ENCODE measurements at regions not wholly inside any gene's neighbourhood (a gene's known extent, or its start where the extent isn't known, plus 50 kb on each side); places are given as distances from the start of the nearest gene placed in this dataset.

DNA sequence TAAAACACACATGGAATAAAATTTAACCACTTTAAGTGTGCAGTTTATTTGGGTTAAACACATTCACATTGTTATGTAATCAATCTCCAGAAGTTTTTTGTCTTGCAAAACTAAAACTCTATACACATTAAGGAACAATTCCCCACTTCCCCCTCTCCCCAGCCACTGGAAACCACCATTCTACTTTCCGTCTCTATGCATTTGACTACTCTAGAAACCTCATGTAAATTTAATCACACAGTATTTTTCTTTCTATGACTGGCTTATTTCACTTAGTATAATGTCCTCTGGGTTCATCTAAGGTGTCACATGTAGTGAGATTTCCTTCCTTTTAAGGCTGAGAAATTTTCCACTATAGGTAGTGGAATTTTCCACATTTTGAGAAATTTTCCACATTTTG, 568.7 kb upstream of the UBE2E2 start:
- no peak for DNase-seq (ENCODE audit: low spot score)

DNA sequence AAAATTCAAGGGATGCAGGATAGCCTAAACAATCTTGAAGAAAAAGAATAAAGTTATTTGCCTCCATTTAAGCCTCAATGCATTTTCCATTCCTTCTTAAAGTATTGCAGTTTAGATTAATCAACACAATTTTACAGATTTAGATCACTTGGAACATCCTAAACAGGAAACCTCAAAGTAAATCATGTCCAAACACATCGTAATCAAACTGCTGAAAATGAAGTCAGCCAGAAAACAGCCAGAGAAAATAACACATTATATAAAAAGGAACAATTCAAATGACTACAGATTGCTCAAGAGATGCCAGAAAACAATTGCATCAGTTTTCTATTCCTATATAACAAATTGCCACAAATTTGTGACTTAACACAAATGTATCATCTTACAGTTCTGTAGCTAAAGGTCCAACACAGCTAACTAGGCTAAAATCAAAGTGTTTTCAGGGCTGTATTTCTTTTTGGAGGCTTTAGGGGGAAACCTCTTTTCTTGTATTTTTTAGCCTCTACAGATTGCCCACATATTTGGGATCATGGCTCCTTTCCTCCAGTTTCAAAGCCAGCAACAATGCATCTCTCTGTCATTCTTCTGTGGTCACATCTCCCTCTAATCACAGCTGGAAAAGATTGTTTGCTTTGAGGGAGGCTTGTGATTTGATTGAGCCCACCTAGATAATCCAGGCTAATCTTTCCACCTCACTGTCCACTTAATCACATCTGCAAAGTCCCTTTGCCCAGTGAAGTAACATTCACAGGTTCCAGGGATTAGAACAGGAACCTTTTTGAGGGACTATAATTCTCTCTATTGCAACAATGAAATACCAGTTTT, 543.3 kb upstream of the UBE2E2 start:
- Histone ChIP-seq H3K4me3 (no peak overlapping the region), H3K27me3 (no peaks in the 10 kb centered on the region), H3K4me1 (no peaks in the 10 kb centered on the region), H3K27ac (no peak overlapping the region), H3K36me3 (no peaks in the 10 kb centered on the region), H3K9me3 (no peaks in the 10 kb centered on the region)
- no peak for DNase-seq (ENCODE audit: low spot score)
- TF ChIP-seq, protein P1, sequence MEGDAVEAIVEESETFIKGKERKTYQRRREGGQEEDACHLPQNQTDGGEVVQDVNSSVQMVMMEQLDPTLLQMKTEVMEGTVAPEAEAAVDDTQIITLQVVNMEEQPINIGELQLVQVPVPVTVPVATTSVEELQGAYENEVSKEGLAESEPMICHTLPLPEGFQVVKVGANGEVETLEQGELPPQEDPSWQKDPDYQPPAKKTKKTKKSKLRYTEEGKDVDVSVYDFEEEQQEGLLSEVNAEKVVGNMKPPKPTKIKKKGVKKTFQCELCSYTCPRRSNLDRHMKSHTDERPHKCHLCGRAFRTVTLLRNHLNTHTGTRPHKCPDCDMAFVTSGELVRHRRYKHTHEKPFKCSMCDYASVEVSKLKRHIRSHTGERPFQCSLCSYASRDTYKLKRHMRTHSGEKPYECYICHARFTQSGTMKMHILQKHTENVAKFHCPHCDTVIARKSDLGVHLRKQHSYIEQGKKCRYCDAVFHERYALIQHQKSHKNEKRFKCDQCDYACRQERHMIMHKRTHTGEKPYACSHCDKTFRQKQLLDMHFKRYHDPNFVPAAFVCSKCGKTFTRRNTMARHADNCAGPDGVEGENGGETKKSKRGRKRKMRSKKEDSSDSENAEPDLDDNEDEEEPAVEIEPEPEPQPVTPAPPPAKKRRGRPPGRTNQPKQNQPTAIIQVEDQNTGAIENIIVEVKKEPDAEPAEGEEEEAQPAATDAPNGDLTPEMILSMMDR (IDR thresholded peaks at IDR 0.05): no peak

More for the DNA sequence above, 568.7 kb upstream of the UBE2E2 start:
- Histone ChIP-seq H3K4me3 (no peak overlapping the region), H3K36me3 (no peaks in the 10 kb centered on the region), H3K4me1 (no peaks in the 10 kb centered on the region), H3K9me3 (peaks cover 0 to 11% of the 10 kb centered on the region in 2 donors), H3K27me3 (no peaks in the 10 kb centered on the region), H3K27ac (no peak overlapping the region)
- TF ChIP-seq, protein P1 (IDR thresholded peaks at IDR 0.05): no peak

DNA sequence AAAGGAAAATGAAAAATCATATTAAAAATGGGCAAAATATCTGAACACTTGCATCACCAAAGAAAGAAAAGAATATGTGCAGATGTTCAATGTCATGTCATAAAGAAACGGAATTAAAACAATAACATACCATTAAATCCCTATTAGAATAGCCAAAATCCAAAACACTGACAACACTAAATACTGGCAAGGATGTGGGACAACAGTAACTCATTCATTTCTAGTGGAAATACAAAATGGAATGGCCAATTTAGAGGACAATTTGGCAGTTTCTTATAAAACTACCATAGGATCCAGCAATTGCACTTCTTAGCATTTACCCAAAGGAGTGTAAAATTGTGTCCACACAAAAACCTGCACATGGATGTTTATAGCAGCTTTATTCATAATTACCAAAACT, 542.5 kb upstream of the UBE2E2 start:
- DNase-seq (ENCODE audit: low spot score): no peak
- Histone ChIP-seq H3K27me3 (no peaks in the 10 kb centered on the region), H3K27ac (no peak overlapping the region), H3K36me3 (no peaks in the 10 kb centered on the region), H3K4me1 (no peaks in the 10 kb centered on the region), H3K4me3 (no peak overlapping the region), H3K9me3 (no peaks in the 10 kb centered on the region)
- TF ChIP-seq, protein P1 (IDR thresholded peaks at IDR 0.05): no peak

DNA sequence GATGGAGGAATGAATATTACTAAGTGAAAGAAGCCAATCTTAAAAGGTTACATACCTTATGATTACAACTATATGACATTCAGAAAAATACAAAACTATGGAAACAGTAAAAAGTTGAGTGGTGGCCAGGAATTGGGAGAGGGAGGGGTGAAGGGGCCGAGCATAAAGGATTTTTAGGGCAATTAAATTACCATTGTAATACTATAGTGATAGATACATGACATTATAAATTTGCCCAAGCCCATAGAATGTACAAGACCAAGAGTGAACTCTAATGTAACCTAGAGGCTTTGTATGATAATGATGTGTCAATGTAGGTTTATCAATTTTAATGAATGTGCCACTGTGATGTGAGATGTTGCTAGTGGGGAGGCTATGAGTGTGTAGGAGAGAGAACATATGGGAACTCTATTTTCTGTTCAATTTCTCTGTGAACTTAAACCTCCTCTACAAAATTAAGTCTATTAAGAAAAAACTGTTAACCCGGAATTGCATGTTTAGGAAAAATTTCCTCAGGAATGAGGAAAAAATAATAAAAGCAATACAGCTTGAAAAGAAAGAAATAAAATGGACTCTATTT, 541.9 kb upstream of the UBE2E2 start:
- Histone ChIP-seq H3K36me3 (no peaks in the 10 kb centered on the region), H3K9me3 (no peaks in the 10 kb centered on the region), H3K4me3 (no peak overlapping the region), H3K4me1 (no peaks in the 10 kb centered on the region), H3K27me3 (no peaks in the 10 kb centered on the region), H3K27ac (no peak overlapping the region)
- no peak for DNase-seq (ENCODE audit: low spot score)
- TF ChIP-seq, protein P1 (IDR thresholded peaks at IDR 0.05): no peak

DNA sequence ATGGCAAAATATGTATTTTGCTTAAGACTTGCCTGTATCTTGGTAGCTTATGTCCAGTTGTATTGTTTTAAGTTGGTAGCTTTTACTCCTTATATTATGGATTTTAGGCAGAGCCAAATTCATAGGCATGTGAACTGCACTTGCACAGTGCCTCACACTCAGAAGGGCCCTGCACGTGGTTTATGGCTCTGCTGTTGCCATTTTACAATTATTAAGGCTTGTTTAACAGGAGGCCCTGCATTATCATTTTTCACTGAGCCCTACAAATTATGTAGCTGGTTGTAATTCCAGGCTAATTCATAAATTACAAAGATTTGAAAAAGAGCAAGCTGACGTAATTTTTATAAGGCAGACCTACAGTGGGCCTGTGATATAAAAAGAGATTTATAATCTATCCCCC, 537.6 kb upstream of the UBE2E2 start:
- no peak for DNase-seq (ENCODE audit: low spot score)
- H3K27me3 ChIP-seq: no peaks in the 10 kb centered on the region
- H3K4me3 ChIP-seq: no peak overlapping the region
- H3K36me3 ChIP-seq: no peaks in the 10 kb centered on the region
- no peak overlapping the region for H3K27ac ChIP-seq
- TF ChIP-seq, protein P1 (IDR thresholded peaks at IDR 0.05): no peak
- no peaks in the 10 kb centered on the region for H3K4me1 ChIP-seq
- H3K9me3 ChIP-seq: no peaks in the 10 kb centered on the region
